Retinal pigment epithelial cell (primary cell): ENCODE measurements at regions not wholly inside any gene's neighbourhood (a gene's known extent, or its start where the extent isn't known, plus 50 kb on each side); places are given as distances from the start of the nearest gene placed in this dataset.

Source experiments
- DNase-seq: peaks from one replicate; pipeline ENCODE4 v3.0.0-alpha.2; 2010; ENCODE audit warnings: low read depth
- H3K4me3 ChIP-seq: 2 replicates; pipeline ENCODE4 v1.5.1; 2011; ENCODE audit warnings: mild to moderate bottlenecking, low read length, control low read depth, moderate library complexity
- TF ChIP-seq, protein P1 (sequence below): conservative IDR thresholded peaks from 2 replicates; pipeline ENCODE4 v1.5.1; 2011; ENCODE audit warnings: low read depth, low read length, control low read depth, inconsistent platforms

DNA sequence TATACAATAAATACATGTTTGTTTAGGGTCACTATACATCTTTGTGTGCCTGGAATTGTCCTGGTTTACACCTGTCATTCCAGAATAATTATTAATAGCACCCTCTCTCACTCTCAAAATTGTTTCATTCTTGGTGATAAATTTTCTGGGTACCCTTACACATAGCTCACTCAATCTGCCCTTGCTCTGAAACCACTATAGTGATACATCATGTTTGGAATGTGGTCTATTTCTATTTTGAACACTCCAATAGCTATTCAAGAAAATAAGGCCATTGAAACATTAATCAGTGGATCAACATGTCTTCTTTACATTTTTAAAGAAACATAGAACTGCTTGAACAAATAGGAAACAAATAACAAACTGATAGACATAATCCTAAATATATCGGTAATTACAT is 158.7 kb downstream of the ARRDC3 start:
- TF ChIP-seq, protein P1, sequence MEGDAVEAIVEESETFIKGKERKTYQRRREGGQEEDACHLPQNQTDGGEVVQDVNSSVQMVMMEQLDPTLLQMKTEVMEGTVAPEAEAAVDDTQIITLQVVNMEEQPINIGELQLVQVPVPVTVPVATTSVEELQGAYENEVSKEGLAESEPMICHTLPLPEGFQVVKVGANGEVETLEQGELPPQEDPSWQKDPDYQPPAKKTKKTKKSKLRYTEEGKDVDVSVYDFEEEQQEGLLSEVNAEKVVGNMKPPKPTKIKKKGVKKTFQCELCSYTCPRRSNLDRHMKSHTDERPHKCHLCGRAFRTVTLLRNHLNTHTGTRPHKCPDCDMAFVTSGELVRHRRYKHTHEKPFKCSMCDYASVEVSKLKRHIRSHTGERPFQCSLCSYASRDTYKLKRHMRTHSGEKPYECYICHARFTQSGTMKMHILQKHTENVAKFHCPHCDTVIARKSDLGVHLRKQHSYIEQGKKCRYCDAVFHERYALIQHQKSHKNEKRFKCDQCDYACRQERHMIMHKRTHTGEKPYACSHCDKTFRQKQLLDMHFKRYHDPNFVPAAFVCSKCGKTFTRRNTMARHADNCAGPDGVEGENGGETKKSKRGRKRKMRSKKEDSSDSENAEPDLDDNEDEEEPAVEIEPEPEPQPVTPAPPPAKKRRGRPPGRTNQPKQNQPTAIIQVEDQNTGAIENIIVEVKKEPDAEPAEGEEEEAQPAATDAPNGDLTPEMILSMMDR, result no peak
- DNase-seq, result no peak
- no peak overlapping the region for H3K4me3 ChIP-seq

DNA sequence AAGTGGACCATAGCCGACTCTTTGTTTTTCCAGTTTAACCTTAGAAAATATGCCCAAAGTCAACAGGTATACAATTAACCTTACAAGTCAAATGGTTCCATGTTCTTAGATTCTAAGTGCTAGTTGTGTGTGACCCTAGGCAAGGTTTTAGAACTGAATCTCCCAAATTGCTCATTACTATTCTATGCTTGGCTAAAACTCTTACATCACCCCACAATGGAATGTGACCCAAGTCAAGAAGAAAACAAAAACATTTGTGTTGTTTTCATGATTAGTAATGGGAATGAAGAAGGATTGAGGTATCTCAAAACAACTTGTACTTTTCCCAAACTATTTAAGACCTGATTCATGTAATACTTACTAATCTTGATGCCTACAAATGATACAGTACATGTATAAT is 159.2 kb downstream of the ARRDC3 start:
- no peak overlapping the region for H3K4me3 ChIP-seq
- DNase-seq, result no peak
- TF ChIP-seq, protein P1, result no peak

DNA sequence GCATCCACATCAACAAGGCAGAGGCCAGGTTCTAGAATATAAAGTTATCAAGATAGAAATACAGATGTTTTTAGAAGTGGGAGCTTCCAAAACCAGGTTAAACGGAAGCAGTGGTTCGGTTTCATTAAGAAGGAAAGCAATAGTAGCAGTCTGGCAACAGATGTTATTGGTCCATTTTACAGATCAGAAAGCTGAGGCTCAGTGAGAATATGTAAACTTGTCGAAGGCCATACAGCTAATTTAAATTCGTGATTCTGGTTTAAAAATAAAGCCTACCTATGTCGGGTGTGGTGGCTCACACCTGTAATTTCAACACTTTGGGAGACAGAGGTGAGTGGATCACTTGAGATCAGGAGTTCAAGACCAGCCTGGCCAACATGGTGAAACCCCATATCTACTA is 160.6 kb downstream of the ARRDC3 start:
- TF ChIP-seq, protein P1, result no peak

DNA sequence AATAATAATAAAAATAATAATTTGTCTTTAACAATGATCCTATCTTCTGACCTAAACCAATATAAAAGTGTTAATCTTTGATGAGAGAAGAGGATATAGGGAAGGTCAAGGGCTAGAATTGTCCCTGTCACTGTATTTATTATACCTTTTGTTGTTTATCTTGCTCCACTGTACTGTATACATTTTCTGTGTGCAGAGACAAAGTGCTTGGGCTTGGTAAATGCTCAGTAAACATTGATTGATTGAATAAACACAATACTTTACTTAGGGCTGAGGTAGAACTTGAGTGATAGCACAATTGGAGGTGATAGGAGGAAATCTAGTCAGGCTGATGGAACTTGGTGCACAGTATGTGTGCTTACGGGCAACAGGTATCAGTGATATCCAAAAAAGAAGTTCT is 161.2 kb downstream of the ARRDC3 start:
- TF ChIP-seq, protein P1, result no peak
- no peak overlapping the region for H3K4me3 ChIP-seq
- no peak for DNase-seq

More for the DNA sequence above, 160.6 kb downstream of the ARRDC3 start:
- no peak for DNase-seq
- H3K4me3 ChIP-seq, result no peak overlapping the region

DNA sequence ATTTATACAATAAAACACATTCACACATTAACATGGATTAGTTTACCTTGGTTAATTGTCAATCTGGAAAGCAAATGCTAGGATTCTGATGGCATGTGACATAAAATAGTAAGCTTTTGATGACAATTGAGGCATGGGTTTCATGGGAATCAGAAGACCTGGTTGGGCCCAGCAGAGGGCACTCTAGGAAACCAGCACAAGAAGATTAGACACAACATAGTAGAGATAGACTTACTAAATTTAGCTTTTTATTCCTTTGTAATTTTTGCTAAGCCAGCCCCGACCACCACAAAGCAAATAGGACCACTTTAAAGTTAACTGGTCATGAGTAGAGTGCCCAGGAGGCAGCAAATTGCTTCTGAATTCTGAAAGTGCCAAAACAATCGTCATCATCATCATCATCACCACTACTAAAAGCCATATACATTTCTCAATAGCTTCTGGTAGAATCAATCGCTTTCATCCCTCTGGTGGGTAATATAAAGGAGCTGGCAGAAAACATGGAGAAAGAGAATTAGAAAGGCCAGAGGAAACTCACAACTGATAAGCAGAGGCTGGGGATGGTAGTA is 163.2 kb downstream of the ARRDC3 start:
- TF ChIP-seq, protein P1, result peak; percentile 50
- no peak overlapping the region for H3K4me3 ChIP-seq
- no peak for DNase-seq

DNA sequence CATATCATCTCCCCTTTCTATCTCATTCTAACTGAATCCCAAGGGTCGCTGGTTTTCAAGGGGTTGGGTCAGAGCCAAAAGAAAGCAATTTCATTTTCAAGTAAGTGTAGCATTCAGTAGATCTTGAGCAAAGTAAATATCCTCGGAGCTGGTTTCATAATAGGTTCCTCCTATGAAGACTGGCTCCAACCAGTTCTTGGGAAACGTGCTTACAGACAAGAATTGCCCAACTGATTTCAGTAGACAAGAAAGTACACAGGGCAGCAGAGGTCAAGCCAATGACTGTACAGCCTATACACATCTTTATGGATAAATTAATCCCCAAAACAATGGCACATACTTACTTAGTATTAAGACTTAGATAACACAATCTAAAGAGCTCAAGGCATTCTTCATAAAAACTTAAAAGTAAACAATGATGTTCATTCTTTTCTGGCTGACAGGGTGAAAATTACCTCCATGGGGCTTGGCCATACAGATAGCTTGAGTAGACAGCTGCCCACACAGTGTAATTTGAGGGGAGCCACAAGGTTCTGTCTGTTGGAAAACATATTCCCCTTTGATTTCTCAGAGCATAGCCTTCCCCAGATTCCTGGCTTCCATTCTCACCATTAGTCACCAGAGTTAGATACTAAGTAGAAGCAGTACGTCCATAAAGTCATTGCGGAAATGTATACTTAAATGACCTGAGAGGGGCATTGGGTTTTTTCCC is 163.9 kb downstream of the ARRDC3 start:
- peak; percentile 66 for DNase-seq
- TF ChIP-seq, protein P1, result no peak
- no peak overlapping the region for H3K4me3 ChIP-seq

DNA sequence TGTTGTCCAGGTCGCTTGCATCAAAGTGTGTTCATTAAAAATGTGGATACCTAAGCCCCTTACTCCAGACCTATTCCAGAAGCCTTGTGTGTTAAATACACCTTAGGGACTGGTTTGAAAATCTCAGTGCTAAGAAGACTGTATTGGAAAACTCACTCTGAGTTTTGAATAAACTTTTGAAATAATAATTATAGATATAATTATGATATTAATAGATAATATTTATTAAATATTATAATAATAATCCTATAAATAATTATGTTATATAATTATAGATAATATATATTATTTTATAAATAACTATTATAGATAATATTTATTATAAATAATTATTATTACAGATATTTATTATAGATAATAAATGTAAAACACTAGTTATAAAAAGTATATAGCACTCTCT is 165.3 kb downstream of the ARRDC3 start:
- TF ChIP-seq, protein P1, result no peak
- DNase-seq, result no peak
- no peak overlapping the region for H3K4me3 ChIP-seq
